ENCODE measurements at regions not wholly inside any gene's neighbourhood (a gene's known extent, or its start where the extent isn't known, plus 50 kb on each side); places are given as distances from the start of the nearest gene placed in this dataset.
"Not testable (repeated sequence)": the region's sequence is repeated elsewhere in the genome, so short reads cannot be mapped to it uniquely, and the experiment has no call there.

- no peak for DNase-seq
Measured at GRCh38 chr5:152456815-152457443, 51.9 kb upstream of the NMUR2 start.

- DNase-seq: no peak
Measured at GRCh38 chr5:152462021-152462721, 57.1 kb upstream of the NMUR2 start.

GRCh38 chr5:152464048-152464447, 59.0 kb upstream of the NMUR2 start:
- DNase-seq: no peak

GRCh38 chr5:152465140-152465539, 60.1 kb upstream of the NMUR2 start:
- no peak for DNase-seq

- no peak for DNase-seq
Measured at GRCh38 chr5:152466085-152466745, 61.1 kb upstream of the NMUR2 start.

GRCh38 chr5:152470167-152470566, 65.1 kb upstream of the NMUR2 start:
- no peak for DNase-seq

- no peak for DNase-seq
Measured at GRCh38 chr5:152472083-152472482, 67.0 kb upstream of the NMUR2 start.

- no peak for DNase-seq
Measured at GRCh38 chr5:152474961-152475360, 69.9 kb upstream of the NMUR2 start.

GRCh38 chr5:152477536-152477935, 72.5 kb upstream of the NMUR2 start:
- DNase-seq: no peak

- not testable (repeated sequence) for DNase-seq
Measured at GRCh38 chr5:152479866-152480265, 74.8 kb upstream of the NMUR2 start.

GRCh38 chr5:152480677-152481076, 75.6 kb upstream of the NMUR2 start:
- not testable (repeated sequence) for DNase-seq

GRCh38 chr5:152487130-152487529, 82.1 kb upstream of the NMUR2 start:
- no peak for DNase-seq

- DNase-seq: no peak
Measured at GRCh38 chr5:152488869-152489268, 83.8 kb upstream of the NMUR2 start.

GRCh38 chr5:152499814-152500535, 94.9 kb upstream of the NMUR2 start:
- DNase-seq: no peak

- no peak for DNase-seq
Measured at GRCh38 chr5:152501294-152501693, 96.2 kb upstream of the NMUR2 start.

- DNase-seq: no peak
Measured at GRCh38 chr5:152503206-152503605, 98.1 kb upstream of the NMUR2 start.

- peak; percentile 6 to 44 for DNase-seq
Measured at GRCh38 chr5:152505442-152506042, 100.5 kb upstream of the NMUR2 start.

- no peak for DNase-seq
Measured at GRCh38 chr5:152511120-152511519, 106.0 kb upstream of the NMUR2 start.

- no peak for DNase-seq
Measured at GRCh38 chr5:152511531-152512132, 106.6 kb upstream of the NMUR2 start.

GRCh38 chr5:152514827-152515397, 109.8 kb upstream of the NMUR2 start:
- DNase-seq: no peak

GRCh38 chr5:152523964-152524363, 118.9 kb upstream of the NMUR2 start:
- DNase-seq: no peak

- DNase-seq: no peak
Measured at GRCh38 chr5:152527358-152528052, 122.4 kb upstream of the NMUR2 start.
